HepG2 (cell line): ENCODE measurements at regions not wholly inside any gene's neighbourhood (a gene's known extent, or its start where the extent isn't known, plus 50 kb on each side); places are given as distances from the start of the nearest gene placed in this dataset.

Experiments used
- NFIC ChIP-seq: IDR thresholded peaks from 2 replicates; pipeline ENCODE4 v1.6.1; 2012; ENCODE audit warnings: mild to moderate bottlenecking, low read length, inconsistent platforms
- ZNF24 ChIP-seq: fragments of 450-650 bp; IDR thresholded peaks from 2 replicates; pipeline ENCODE4 v1.6.1; 2017; ENCODE audit warnings: antibody characterized with exemption, mild to moderate bottlenecking
- TF ChIP-seq, protein P1 (sequence below): sonication (generic); formaldehyde crosslinking; IDR thresholded peaks from 2 replicates; pipeline ENCODE4 v1.5.0; 2020; ENCODE audit warnings: mild to moderate bottlenecking, missing genetic modification reagents, moderate library complexity

DNA sequence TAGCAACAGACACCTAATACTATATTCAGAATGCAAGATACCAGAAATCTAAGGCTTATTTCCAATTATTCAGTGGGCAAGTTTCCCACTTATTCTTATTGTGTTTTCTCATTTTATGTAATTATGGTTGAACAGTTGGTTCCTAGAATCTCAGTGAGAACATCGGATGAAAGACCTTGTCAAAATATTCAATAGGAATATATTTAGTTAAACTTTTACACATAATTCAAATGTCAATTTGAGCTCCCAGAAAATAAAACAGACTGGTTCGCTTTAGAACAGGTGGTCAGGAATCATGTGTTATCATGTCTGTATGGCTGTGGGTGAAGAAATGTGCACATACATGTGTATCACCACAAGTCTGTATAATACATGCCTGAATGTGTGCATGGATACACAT, 447.8 kb downstream of the MED10 start:
- TF ChIP-seq, protein P1, sequence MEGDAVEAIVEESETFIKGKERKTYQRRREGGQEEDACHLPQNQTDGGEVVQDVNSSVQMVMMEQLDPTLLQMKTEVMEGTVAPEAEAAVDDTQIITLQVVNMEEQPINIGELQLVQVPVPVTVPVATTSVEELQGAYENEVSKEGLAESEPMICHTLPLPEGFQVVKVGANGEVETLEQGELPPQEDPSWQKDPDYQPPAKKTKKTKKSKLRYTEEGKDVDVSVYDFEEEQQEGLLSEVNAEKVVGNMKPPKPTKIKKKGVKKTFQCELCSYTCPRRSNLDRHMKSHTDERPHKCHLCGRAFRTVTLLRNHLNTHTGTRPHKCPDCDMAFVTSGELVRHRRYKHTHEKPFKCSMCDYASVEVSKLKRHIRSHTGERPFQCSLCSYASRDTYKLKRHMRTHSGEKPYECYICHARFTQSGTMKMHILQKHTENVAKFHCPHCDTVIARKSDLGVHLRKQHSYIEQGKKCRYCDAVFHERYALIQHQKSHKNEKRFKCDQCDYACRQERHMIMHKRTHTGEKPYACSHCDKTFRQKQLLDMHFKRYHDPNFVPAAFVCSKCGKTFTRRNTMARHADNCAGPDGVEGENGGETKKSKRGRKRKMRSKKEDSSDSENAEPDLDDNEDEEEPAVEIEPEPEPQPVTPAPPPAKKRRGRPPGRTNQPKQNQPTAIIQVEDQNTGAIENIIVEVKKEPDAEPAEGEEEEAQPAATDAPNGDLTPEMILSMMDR = no peak
- TF ChIP-seq NFIC = no peak
- TF ChIP-seq ZNF24 = no peak
